NK-92 (cell line): ENCODE measurements at regions not wholly inside any gene's neighbourhood (a gene's known extent, or its start where the extent isn't known, plus 50 kb on each side); places are given as distances from the start of the nearest gene placed in this dataset.
"Not testable (repeated sequence)": the region's sequence is repeated elsewhere in the genome, so short reads cannot be mapped to it uniquely, and the experiment has no call there.

Experiments
- DNase-seq: peaks from one replicate; lab custom pipeline; 2025; ENCODE audit not compliant: unreplicated experiment; lab: John Stamatoyannopoulos, UW

- no peak for DNase-seq
These were observed 822.7 kb upstream of the SEMA6D start for GRCh38 chr15:46894644-46895043.

GRCh38 chr15:46897266-46897665 is 820.0 kb upstream of the SEMA6D start:
- DNase-seq: no peak

GRCh38 chr15:46901001-46901400 is 816.3 kb upstream of the SEMA6D start:
- DNase-seq: no peak

- DNase-seq: no peak
These were observed 799.5 kb upstream of the SEMA6D start for GRCh38 chr15:46917721-46918252.

- DNase-seq: no peak
These were observed 798.7 kb upstream of the SEMA6D start for GRCh38 chr15:46918462-46919140.

- DNase-seq: no peak
These were observed 795.4 kb upstream of the SEMA6D start for GRCh38 chr15:46921891-46922290.

- DNase-seq: no peak
These were observed 786.9 kb upstream of the SEMA6D start for GRCh38 chr15:46930426-46930825.

- DNase-seq: no peak
These were observed 784.0 kb upstream of the SEMA6D start for GRCh38 chr15:46933332-46933731.

- DNase-seq: no peak
These were observed 782.5 kb upstream of the SEMA6D start for GRCh38 chr15:46934851-46935250.

- no peak for DNase-seq
These were observed 779.1 kb upstream of the SEMA6D start for GRCh38 chr15:46938169-46938568.

- DNase-seq: no peak
These were observed 776.1 kb upstream of the SEMA6D start for GRCh38 chr15:46941241-46941640.

- no peak for DNase-seq
These were observed 770.4 kb upstream of the SEMA6D start for GRCh38 chr15:46946953-46947352.

- no peak for DNase-seq
These were observed 761.7 kb upstream of the SEMA6D start for GRCh38 chr15:46955576-46955975.

- no peak for DNase-seq
These were observed 760.8 kb upstream of the SEMA6D start for GRCh38 chr15:46956456-46956855.

- DNase-seq: no peak
These were observed 760.4 kb upstream of the SEMA6D start for GRCh38 chr15:46956881-46957280.

GRCh38 chr15:46960581-46960980 is 756.7 kb upstream of the SEMA6D start:
- DNase-seq: no peak

- DNase-seq: no peak
These were observed 755.5 kb upstream of the SEMA6D start for GRCh38 chr15:46961795-46962194.

GRCh38 chr15:46988055-46988454 is 729.2 kb upstream of the SEMA6D start:
- DNase-seq: not testable (repeated sequence)

GRCh38 chr15:46996359-46996758 is 720.9 kb upstream of the SEMA6D start:
- DNase-seq: no peak

GRCh38 chr15:46997501-46997900 is 719.8 kb upstream of the SEMA6D start:
- no peak for DNase-seq

GRCh38 chr15:47003568-47003967 is 713.7 kb upstream of the SEMA6D start:
- DNase-seq: no peak

GRCh38 chr15:47013446-47013845 is 703.9 kb upstream of the SEMA6D start:
- no peak for DNase-seq

GRCh38 chr15:47027322-47027946 is 689.9 kb upstream of the SEMA6D start:
- DNase-seq: no peak
